ENCODE measurements at regions not wholly inside any gene's neighbourhood (a gene's known extent, or its start where the extent isn't known, plus 50 kb on each side); places are given as distances from the start of the nearest gene placed in this dataset.
"Not testable (repeated sequence)": the region's sequence is repeated elsewhere in the genome, so short reads cannot be mapped to it uniquely, and the experiment has no call there.

GRCh38 chr19:20482721-20483120, 82.9 kb downstream of the ZNF737 start:
- DNase-seq (ENCODE audit: low read depth), result no peak

GRCh38 chr19:20481736-20482135, 83.8 kb downstream of the ZNF737 start:
- DNase-seq (ENCODE audit: low read depth), result no peak

- DNase-seq (ENCODE audit: low read depth), result no peak
These were observed 86.1 kb downstream of the ZNF737 start for GRCh38 chr19:20479483-20479882.

GRCh38 chr19:20478936-20479335, 86.6 kb downstream of the ZNF737 start:
- no peak for DNase-seq (ENCODE audit: low read depth)

- no peak for DNase-seq (ENCODE audit: low read depth)
These were observed 92.7 kb downstream of the ZNF737 start for GRCh38 chr19:20472854-20473253.

GRCh38 chr19:20471431-20471830, 94.2 kb downstream of the ZNF737 start:
- DNase-seq (ENCODE audit: low read depth), result no peak

- DNase-seq (ENCODE audit: low read depth), result no peak
These were observed 95.0 kb downstream of the ZNF737 start for GRCh38 chr19:20470345-20471135.

- DNase-seq (ENCODE audit: low read depth), result not testable (repeated sequence)
These were observed 99.0 kb downstream of the ZNF737 start for GRCh38 chr19:20466638-20466990.

GRCh38 chr19:20465922-20466637, 99.5 kb downstream of the ZNF737 start:
- not testable (repeated sequence) for DNase-seq (ENCODE audit: low read depth)

GRCh38 chr19:20453425-20453935, 112.1 kb downstream of the ZNF737 start:
- no peak for DNase-seq (ENCODE audit: low read depth)

GRCh38 chr19:20444202-20444885, 121.2 kb downstream of the ZNF737 start:
- no peak for DNase-seq (ENCODE audit: low read depth)

GRCh38 chr19:20432266-20432842, 133.2 kb downstream of the ZNF737 start:
- not testable (repeated sequence) for DNase-seq (ENCODE audit: low read depth)

GRCh38 chr19:20431826-20432225, 133.8 kb downstream of the ZNF737 start:
- DNase-seq (ENCODE audit: low read depth), result no peak

- DNase-seq (ENCODE audit: low read depth), result peak; percentile 63
These were observed 142.0 kb downstream of the ZNF737 start for GRCh38 chr19:20423381-20424197.

GRCh38 chr19:20422216-20423205, 143.1 kb downstream of the ZNF737 start:
- DNase-seq (ENCODE audit: low read depth), result peak; percentile 4

- DNase-seq (ENCODE audit: low read depth), result no peak
These were observed 148.9 kb downstream of the ZNF737 start for GRCh38 chr19:20416661-20417060.

- DNase-seq (ENCODE audit: low read depth), result no peak
These were observed 151.5 kb downstream of the ZNF737 start for GRCh38 chr19:20414120-20414519.

- no peak for DNase-seq (ENCODE audit: low read depth)
These were observed 151.9 kb downstream of the ZNF737 start for GRCh38 chr19:20413705-20414104.

GRCh38 chr19:20412846-20413245, 152.7 kb downstream of the ZNF737 start:
- DNase-seq (ENCODE audit: low read depth), result no peak

- DNase-seq (ENCODE audit: low read depth), result no peak
These were observed 168.3 kb downstream of the ZNF737 start for GRCh38 chr19:20397292-20397691.

Measured in LHCN-M2 (cell line).